ENCODE measurements at regions not wholly inside any gene's neighbourhood (a gene's known extent, or its start where the extent isn't known, plus 50 kb on each side); places are given as distances from the start of the nearest gene placed in this dataset.

DNA sequence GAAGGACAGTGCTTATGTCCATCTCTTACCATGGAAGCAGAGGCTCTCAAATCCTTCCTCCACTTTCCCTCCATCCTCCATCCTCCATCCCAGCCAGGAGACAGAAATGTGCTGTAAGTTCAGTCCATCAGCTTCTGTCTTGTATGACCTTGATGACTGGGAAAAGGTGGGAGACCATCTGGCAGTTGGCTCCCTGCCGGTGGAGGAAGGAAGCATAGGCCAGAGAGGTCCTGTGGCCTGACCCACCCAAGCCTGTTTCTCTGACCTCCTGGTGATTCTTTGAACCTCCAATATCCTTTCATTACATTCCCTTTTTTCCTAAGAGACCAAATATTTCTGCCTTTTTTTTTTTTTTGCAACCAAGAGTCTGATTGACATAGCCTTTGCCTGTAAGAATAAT lies 215.3 kb downstream of the ABCC12 start:
- no peak for DNase-seq (ENCODE audit: low spot score in 2 of 2, unreplicated experiment in 2 of 2)
- TF ChIP-seq, protein P1, sequence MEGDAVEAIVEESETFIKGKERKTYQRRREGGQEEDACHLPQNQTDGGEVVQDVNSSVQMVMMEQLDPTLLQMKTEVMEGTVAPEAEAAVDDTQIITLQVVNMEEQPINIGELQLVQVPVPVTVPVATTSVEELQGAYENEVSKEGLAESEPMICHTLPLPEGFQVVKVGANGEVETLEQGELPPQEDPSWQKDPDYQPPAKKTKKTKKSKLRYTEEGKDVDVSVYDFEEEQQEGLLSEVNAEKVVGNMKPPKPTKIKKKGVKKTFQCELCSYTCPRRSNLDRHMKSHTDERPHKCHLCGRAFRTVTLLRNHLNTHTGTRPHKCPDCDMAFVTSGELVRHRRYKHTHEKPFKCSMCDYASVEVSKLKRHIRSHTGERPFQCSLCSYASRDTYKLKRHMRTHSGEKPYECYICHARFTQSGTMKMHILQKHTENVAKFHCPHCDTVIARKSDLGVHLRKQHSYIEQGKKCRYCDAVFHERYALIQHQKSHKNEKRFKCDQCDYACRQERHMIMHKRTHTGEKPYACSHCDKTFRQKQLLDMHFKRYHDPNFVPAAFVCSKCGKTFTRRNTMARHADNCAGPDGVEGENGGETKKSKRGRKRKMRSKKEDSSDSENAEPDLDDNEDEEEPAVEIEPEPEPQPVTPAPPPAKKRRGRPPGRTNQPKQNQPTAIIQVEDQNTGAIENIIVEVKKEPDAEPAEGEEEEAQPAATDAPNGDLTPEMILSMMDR (IDR thresholded peaks at IDR 0.05; ENCODE audit: unreplicated experiment) = no peak
- no peak overlapping the region for H3K27ac Mint-ChIP-seq
- peaks cover 7% of the 10 kb centered on the region for H3K27me3 Mint-ChIP-seq (ENCODE audit: low read depth)
- no peaks in the 10 kb centered on the region for H3K36me3 Mint-ChIP-seq
- no peak overlapping the region for H3K4me3 Mint-ChIP-seq
- peaks cover 12% of the 10 kb centered on the region for H3K9me3 Mint-ChIP-seq
- no peaks in the 10 kb centered on the region for H3K4me1 Mint-ChIP-seq

GRCh38 chr16:47939680-47940079 lies 216.1 kb downstream of the ABCC12 start:
- DNase-seq (ENCODE audit: low spot score in 2 of 2, unreplicated experiment in 2 of 2) = no peak
- TF ChIP-seq, protein P1 (IDR thresholded peaks at IDR 0.05; ENCODE audit: unreplicated experiment) = no peak
- H3K9me3 Mint-ChIP-seq = peaks cover 16% of the 10 kb centered on the region
- no peak overlapping the region for H3K4me3 Mint-ChIP-seq
- no peak overlapping the region for H3K27ac Mint-ChIP-seq
- no peaks in the 10 kb centered on the region for H3K4me1 Mint-ChIP-seq
- peaks cover 7% of the 10 kb centered on the region for H3K27me3 Mint-ChIP-seq (ENCODE audit: low read depth)
- H3K36me3 Mint-ChIP-seq = no peaks in the 10 kb centered on the region

- H3K36me3 Mint-ChIP-seq = no peaks in the 10 kb centered on the region
Measured at GRCh38 chr16:47938272-47938671, 217.5 kb downstream of the ABCC12 start.

GRCh38 chr16:47928008-47928407 lies 227.8 kb downstream of the ABCC12 start:
- no peak overlapping the region for H3K27ac Mint-ChIP-seq
- TF ChIP-seq, protein P1 (IDR thresholded peaks at IDR 0.05; ENCODE audit: unreplicated experiment) = no peak
- H3K9me3 Mint-ChIP-seq = peaks cover 7% of the 10 kb centered on the region
- DNase-seq (ENCODE audit: low spot score in 2 of 2, unreplicated experiment in 2 of 2) = no peak
- no peak overlapping the region for H3K4me3 Mint-ChIP-seq
- no peaks in the 10 kb centered on the region for H3K36me3 Mint-ChIP-seq
- no peaks in the 10 kb centered on the region for H3K4me1 Mint-ChIP-seq
- no peaks in the 10 kb centered on the region for H3K27me3 Mint-ChIP-seq (ENCODE audit: low read depth)

More at GRCh38 chr16:47938272-47938671, 217.5 kb downstream of the ABCC12 start:
- no peak overlapping the region for H3K4me3 Mint-ChIP-seq
- H3K4me1 Mint-ChIP-seq = no peaks in the 10 kb centered on the region
- DNase-seq (ENCODE audit: low spot score in 2 of 2, unreplicated experiment in 2 of 2) = no peak
- H3K9me3 Mint-ChIP-seq = peaks cover 24% of the 10 kb centered on the region
- H3K27me3 Mint-ChIP-seq (ENCODE audit: low read depth) = peaks cover 4% of the 10 kb centered on the region
- no peak overlapping the region for H3K27ac Mint-ChIP-seq
- TF ChIP-seq, protein P1 (IDR thresholded peaks at IDR 0.05; ENCODE audit: unreplicated experiment) = no peak

DNA sequence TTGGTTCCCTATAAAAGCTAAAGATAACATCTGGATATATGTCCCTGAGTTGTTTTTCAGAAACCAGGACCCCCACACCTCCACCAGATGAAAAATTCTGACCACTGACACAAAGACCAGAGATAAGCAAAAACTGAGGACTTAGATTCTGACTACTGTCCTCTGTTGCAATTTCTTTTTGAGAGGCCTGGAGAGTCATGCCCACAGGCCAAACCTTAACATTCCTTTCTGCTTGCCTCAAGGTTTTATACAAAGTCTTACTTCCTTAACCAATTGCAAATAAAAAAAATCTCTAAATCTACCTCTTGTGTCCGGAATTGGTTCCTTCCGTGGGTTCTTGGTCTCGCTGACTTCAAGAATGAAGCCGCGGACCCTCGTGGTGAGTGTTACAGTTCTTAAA lies 228.5 kb downstream of the ABCC12 start:
- no peak overlapping the region for H3K4me3 Mint-ChIP-seq
- no peaks in the 10 kb centered on the region for H3K4me1 Mint-ChIP-seq
- H3K9me3 Mint-ChIP-seq = peaks cover 4% of the 10 kb centered on the region
- TF ChIP-seq, protein P1 (IDR thresholded peaks at IDR 0.05; ENCODE audit: unreplicated experiment) = no peak
- DNase-seq (ENCODE audit: low spot score in 2 of 2, unreplicated experiment in 2 of 2) = no peak
- H3K36me3 Mint-ChIP-seq = no peaks in the 10 kb centered on the region
- no peak overlapping the region for H3K27ac Mint-ChIP-seq
- no peaks in the 10 kb centered on the region for H3K27me3 Mint-ChIP-seq (ENCODE audit: low read depth)
